HG02763 (cell line): ENCODE measurements at regions not wholly inside any gene's neighbourhood (a gene's known extent, or its start where the extent isn't known, plus 50 kb on each side); places are given as distances from the start of the nearest gene placed in this dataset.

Experiments used
- ATAC-seq: cut with Tn5 transposase; IDR thresholded peaks from one replicate; pipeline ENCODE4 v1.9.1; 2021; ENCODE audit warnings: mild to moderate bottlenecking, moderate library complexity; ENCODE audit not compliant: unreplicated experiment

DNA sequence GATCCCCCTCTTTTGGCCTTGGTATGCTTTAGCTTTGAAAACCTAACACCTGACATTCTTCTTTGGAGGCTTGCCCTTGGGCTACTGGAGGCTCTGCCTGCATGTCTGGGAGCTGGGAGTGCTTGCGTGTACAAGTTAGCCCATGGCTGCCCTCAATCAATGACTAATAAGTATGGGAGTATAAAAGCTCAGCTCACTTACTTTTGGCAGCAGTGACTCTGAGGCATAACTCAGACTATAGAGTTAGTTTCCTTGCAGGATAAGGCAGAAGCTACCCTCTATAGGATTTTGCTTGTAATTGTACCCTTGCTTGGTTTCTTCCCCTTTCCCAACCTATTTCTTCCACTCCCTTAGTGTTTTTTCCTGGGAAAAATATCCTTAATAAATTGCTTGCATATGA, 247.9 kb downstream of the PPP1R2C start:
- no peak for ATAC-seq

DNA sequence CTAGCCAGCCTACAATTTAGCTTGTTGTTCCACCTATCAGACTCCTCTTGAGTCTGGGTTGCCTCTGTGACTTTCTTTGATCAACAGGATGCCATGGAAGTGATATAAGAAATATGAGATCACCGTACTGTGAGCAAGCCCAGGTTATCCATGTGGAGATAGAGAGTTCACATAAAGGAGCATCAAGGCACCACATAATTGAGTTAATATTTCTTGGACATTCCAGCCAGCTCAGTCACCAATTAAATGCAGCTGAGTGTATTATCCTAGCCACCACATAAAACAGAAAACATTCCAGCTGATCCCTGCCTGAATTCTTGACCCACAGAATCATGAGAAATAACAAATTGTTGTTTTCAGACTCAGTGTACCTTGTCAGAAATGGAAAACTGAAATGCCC, 253.6 kb downstream of the PPP1R2C start:
- ATAC-seq = no peak

DNA sequence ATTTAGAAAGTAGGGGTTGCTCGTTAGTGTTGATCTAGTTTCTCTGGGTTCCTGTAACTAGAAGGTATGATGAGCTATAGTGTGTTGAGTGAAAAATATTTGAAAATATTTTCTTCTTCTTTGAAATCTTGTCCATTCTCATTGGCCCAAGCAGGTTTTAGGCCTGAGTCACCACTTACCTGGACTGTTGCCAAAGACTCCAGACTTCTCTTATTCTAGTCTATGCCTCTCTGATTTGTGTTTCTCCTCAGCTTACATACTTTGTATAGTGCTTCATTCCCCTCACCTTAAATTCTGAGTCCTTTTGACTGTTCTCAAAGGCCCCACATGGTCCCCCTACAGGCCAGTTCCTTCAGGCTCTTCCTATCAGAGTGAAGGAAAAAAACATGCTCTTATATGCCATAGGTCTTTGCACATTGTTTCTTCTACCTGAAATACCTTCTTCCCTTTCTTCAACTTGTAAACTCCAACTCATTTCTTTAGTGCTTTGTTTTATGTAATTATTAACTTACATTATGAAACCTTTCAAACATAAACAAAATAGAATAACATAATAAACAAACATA, 258.2 kb downstream of the PPP1R2C start:
- no peak for ATAC-seq

DNA sequence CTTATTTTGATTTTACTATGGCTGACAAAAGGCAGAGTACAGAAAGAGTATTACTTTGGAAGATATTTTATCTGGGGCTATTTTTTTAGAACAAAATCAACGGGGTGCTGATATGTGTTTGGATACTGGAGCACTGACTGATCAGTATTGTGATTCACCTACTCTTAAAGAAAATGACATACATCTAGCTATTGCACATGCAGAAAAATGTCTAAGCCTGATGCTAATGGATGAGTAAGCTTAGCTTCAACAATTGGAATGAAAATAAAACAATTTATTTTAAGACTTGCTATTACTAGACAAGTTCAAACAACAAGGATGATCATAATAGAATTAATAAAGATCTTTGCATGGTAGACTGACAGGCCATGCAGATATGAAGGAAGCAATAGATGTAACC, 262.0 kb downstream of the PPP1R2C start:
- no peak for ATAC-seq

DNA sequence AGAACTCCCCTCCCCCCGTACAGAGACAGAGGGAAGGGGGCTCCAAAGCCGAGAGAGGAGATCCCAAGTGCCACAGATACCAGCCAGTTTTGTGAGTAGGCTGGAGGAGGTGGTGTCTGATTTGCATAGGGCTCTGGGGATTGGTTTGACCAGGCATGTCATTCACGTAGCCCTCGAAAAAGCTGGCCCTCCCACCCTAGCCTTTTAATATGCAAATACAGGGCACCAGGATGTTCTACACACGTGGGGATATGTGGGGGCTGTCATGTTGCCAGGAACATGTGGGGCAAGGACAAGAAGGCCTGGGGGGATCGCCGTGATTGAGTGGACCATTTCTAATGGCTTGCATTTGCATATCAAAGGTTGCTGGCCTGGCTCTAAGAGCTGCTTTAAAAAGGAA, 272.9 kb downstream of the PPP1R2C start:
- ATAC-seq = no peak

DNA sequence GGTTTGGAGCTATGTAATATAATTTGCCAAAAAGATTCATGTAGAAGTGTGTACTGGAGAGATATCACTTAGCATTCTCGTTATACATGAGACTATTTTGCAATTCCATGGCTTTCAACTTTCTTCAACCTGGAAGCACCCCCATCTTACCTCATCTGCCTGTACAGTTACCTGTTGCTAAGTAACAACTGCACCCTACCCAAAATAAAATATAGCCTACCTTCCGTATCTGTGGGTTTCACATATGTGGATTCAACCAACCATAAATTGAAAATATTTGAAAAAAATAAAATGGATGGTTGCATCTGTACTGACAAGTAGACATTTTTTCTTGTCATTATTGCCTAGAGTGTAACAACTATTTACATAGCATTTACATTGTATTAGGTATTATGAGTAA, 278.3 kb downstream of the PPP1R2C start:
- ATAC-seq = no peak

DNA sequence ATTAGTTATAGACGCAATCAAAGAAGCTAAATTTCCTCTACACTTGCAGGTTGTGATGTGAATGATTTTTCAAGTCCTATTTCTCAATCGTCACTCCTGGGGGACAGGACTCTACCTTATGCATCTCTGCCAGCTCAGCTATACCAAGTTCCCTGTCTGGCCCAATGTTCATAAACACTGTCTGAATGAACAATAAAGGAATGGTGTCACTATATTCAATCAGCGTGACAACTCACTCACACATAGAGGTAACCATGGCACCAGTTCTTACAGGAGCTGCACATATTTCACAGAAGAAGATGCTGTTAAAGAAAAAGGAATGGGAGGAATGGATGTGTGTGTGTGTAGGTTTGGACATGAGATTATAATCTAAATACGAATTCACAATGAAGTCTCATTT, 280.6 kb downstream of the PPP1R2C start:
- no peak for ATAC-seq

DNA sequence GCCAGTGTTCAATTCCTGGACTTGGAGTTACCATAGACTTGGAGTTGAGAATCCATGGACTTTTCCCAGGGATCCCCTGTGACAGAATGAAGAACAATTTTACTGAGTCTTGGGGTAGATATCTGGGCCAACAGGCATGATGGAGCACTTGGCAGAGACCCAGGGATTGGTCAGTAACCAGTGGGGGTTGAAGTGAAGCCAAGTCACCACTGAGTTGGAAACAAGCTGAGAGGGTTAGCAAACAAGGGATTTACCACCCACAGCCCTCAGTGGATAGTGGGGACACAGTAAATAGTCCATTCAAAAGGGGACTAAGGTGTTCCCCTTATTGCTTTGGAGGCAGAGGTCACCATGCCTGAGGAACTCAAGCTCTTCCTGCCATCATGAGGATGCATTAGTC, 281.7 kb downstream of the PPP1R2C start:
- no peak for ATAC-seq

DNA sequence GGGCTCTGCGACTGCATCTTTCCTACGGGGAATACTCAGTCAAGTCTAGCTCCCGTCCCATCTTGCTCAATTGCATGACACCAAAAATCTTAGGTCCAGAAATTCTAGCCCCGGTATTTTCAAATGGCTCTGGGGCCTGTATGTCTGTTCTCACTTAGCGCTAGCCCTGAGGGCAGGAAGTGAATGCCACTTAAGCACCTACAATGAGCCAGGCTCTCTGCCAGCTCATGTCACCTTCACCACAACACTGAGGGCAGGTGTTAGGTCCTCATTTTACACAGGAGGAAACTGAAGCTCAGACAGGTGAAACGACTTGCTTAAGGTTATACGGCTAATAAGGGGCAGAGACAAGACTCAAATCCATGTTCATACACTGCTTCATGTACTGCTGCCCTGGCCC, 282.8 kb downstream of the PPP1R2C start:
- no peak for ATAC-seq

DNA sequence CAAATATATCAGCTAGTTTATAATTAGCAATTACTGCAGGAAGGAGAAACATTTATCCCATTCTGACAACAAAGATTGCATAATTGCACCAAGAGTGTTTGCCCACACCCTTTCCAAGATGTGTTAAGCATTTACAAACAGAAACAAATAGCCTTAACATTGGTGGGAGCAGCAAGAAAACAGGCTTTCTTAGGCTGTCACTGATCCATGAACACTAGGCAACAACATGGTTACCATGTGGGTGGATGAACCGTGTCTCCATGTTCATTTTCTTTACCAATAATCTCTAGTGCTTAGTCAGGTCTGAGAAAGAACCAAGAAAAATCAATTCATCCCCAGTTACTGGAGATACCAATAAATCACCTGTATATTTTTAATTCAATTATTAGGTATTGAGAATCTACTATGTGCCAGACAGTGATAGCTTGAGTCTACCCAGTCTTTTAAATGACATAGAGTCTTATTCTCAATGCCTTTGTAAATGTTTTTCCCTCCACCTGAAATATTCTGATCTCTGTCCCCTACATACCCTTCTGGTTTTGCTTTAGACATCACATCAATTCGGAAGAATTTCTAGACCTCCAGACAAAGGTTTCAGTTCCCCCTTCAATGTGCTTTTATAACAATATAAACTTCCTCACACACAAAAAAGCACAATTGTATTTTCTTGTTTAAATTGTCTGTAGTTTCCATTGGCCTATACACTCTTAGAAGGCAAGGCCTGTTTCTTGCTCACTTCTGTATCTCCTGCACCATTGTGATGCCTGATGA, 286.6 kb downstream of the PPP1R2C start:
- no peak for ATAC-seq

DNA sequence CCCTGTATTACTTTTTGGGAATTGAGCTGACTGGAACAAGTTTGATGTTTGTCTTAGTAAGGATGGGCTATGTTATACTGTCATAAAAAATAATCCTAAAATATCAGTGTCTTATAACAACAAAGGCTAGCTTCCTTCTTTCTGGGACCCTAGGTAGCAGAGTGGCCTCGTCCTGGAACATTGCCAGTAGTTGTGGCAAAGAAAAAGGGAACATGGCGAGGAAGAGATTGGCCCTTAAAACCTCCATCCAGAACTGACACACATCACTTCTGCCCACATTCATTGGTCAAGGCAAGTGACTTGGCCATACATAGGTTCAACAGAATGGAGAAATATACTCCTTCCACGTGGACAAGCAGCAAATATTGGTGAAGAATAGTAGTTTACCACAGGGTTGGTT, 287.9 kb downstream of the PPP1R2C start:
- no peak for ATAC-seq

DNA sequence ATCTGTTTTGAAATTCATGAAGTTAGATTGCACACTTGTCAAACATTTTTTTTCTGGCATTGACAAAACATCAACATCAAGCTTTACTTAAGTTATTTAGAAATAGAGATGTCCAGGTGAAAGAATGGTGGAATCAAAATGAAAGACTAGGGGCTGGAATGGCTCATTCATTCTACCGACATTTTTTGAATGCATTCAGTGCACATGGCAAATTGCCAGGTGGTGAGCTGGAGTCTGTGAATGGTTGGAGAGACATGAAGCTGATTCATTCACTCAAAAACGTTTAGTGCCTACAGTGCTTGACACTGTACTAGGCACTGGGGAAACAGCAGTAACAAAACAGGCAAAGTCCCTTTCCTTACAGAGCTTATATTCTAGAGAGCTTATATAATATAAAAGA, 292.4 kb downstream of the PPP1R2C start:
- no peak for ATAC-seq

DNA sequence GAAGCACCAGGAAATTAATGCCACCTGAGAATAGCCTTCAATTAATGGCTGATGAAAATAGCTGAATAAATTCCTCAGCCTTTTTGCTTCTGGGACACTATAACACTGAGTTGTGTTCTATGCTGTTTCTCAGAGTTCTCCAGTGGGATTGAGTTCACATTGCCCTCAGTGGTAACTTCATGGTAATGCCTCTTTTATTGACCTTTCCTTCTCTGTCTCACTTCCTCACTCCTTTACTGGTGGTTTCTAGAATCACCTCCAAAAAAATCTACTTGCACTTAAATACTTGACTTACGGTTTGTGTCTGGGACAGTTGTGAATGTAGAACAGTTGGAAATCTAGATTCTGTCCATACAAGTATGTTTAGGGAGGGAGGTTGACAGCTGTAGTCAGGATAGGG, 293.7 kb downstream of the PPP1R2C start:
- ATAC-seq = no peak

DNA sequence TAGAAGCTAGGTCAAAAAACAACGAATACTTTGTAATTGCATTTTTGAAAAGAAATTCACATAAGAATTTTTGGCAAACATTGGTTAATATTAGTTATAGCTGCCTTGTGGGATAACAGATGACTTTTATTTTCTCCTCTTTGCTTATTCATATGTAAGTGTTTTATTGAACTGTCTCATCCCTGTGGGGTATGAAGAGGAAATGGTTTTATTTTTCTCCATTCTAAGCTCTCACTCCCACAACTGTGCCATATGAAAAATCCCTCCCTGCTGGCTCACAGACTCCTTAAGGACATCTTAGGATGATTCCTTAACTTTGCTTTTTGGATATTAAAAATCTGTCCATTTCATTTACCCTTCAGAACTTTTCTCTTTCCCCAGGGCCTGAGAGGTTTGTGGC, 300.6 kb downstream of the PPP1R2C start:
- ATAC-seq = no peak

DNA sequence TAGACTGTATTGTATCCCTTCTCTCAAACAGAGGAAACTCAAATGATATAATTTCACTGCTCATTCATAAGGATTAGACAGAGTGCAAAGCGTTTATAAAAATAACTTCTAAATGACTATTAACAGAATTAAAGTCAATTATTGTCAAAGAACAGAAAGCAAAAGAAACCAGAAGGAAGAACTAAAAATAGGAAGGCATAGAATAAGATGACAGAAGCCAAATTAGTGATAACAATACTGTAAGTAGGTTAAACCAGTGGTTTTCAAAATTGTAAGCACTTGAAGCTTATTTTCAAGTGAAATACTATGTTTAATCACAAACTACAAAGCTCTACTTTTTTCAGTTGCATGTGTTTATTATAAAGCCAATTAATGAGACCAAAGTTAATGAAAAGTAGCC, 305.2 kb downstream of the PPP1R2C start:
- ATAC-seq = no peak

DNA sequence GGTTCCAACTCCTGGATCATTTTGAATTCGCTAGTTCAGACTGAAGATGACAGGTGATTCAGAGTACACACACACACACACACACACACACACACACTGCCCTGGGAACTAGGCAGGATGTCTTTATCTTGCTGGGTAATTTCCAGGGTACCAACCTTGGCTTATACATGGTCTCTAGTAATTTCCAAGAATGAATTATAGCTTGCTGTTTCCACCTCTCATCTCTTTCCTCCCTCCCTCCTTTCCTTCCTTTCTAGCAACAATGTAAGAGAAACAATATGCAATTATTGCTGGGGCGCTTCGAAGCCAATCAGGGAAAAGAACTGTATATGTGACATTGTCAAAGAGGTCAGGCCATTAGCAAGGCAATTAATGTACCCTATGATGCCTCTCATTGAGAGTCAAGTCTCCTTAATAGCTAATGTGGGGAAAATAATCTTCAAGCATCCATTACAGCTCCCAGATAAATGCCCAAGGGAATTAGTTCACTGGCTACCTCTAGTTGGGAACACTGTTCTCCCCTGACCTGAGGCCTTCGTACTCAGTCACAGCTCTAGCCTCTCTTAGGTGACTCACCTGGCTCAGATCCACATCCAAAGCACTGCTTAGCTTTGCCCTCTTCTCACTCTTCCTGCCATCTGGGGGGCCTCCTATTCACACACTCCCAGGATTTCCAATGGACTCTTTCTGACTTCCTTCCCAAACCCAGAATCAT, 311.5 kb downstream of the PPP1R2C start:
- ATAC-seq = no peak

DNA sequence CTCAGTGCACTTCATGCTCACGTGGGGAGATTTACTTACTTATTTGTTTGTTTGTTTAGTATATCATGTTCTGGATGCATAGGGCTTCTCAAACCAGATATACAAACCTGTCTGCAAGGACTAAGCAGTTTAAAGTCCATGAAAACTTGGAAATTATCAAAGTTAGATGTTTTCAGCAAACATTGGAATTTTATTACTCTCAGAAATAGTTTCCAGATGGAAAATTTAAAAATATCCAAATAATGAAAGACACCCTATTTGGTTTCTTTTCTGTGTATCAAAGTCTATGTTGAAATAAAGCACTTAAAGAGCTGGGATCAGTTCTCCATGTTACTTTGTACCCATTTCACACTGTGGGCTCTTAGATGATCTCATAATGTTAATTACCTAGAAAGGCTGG, 312.1 kb downstream of the PPP1R2C start:
- ATAC-seq = no peak

DNA sequence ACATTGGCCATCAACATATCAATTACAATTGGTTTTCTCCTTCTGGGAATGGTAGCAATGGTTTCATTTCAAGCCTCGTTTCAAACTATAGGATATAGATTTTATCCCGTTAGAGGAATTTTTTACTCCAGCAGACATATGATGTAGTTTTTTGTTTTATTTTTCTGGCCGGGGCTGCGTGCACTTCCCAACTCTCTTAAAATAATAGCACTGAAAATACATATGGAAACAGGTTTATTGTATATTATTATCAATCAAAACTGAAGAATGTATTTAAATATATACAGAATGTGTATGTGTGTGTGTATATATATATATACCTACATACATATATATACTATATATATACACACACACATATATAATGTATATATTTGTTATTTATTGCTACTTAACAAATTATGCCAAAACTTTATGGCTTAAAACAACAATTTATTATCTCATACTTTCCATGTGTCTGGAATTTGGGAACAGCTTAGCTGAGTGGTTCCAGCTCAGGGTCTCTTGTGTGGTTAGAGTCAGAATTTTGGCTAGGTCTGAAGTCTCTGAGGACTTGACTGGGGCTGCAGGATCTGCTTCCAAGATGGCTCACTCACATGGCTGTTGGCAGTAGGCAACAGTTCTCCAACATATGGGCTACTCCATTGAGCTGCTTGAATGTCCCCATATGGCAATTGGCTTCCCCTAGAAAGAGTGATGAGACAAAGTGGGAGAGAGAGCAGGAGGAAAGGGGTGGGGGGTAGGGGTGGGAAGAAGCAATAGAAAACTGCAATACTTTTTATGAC, 314.1 kb downstream of the PPP1R2C start:
- no peak for ATAC-seq

DNA sequence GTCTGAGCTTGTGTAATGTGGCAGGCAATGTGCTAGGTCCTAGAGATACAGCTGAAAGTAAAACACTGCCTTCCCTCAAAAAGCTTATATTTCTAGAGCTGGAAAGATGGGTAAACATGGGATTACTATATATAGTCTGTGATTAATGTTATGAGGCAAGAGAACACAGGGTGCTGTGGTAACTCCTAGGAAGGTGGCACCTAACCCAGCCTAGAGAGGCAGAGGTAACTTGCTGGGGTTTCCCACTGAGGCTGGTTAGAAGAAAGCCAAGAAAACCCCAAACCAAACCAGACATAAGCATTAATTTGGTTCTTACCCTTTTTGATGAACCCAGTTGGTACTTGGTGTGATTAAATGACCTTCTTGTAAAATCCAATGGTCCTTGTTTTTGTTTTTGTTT, 315.0 kb downstream of the PPP1R2C start:
- ATAC-seq = no peak

DNA sequence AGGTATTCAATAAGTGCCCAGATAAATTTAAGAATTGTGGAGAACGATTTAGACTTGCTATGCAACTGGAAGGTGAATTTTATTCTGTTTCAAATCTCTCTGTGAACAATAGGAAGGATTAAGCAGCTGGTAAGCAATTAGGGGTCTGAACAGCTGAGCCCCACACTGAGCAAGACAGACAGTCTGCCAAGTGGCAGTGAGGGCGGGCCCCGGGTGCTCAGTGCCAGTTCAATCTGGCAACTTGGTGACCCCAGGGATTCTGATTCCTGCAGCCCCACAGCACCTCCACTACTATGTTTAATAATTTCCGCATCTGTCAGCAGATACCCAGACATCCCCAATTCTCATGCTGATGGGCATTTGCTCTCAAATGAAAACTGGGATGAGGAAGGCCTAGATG, 317.3 kb downstream of the PPP1R2C start:
- ATAC-seq = no peak

DNA sequence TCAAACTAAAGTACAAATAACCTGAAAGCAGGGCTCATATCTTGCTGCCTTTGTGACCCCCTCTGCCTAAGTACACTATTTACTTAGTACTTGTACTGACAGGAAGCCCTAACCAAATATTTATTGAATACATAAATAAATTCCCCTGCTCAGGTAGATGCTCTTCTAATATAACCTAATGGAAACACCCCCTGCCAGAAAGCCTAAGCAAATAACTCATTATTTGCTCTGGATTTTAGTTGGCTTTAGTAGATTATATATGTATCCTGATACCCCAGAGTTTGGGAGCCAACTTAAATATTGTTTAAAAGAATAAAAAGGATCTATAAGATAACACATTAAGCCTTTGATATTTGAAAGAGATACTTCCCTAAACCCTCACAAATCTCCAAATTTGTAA, 318.2 kb downstream of the PPP1R2C start:
- no peak for ATAC-seq
